ENCODE measurements at regions not wholly inside any gene's neighbourhood (a gene's known extent, or its start where the extent isn't known, plus 50 kb on each side); places are given as distances from the start of the nearest gene placed in this dataset.
"Not testable (repeated sequence)": the region's sequence is repeated elsewhere in the genome, so short reads cannot be mapped to it uniquely, and the experiment has no call there.

DNA sequence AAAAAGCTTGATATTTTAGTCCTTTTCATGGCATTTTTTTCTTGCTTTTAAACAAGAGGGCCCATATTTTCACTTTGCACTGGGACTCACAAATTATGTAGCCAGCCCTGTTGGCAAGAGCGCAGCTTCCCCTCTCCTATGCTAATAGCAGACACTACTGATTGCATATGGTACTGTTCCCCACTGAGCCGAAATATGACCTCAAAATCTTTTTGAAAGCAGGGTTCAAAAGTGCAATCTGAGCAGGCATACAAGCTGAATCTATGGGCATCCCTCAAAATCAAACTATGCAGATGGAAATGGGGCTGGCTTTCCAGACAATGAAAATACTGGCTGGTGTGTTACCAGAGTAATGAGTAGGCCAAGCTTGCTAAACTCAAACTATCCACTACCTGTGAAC lies 225.2 kb upstream of the SETMAR start:
- DNase-seq, result no peak

DNA sequence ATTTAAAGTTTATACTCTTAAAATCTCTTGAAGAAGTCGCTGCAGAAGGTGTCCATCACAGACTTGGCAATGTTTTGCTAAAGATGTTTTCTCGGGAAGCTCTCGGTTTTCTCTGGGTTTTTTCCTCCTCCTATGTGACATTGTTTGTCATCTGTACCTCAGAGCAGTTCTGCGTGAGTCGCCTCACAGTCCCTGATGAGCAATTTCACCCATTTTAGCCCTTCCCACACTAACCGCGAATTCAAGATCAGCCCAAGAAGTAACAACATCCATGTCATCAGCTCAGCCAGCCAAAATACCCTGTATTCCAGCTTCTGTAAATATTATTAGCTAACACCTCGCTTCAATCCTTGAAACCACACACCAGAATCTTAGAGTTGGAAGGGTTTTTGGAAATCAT lies 224.3 kb upstream of the SETMAR start:
- DNase-seq, result no peak

DNA sequence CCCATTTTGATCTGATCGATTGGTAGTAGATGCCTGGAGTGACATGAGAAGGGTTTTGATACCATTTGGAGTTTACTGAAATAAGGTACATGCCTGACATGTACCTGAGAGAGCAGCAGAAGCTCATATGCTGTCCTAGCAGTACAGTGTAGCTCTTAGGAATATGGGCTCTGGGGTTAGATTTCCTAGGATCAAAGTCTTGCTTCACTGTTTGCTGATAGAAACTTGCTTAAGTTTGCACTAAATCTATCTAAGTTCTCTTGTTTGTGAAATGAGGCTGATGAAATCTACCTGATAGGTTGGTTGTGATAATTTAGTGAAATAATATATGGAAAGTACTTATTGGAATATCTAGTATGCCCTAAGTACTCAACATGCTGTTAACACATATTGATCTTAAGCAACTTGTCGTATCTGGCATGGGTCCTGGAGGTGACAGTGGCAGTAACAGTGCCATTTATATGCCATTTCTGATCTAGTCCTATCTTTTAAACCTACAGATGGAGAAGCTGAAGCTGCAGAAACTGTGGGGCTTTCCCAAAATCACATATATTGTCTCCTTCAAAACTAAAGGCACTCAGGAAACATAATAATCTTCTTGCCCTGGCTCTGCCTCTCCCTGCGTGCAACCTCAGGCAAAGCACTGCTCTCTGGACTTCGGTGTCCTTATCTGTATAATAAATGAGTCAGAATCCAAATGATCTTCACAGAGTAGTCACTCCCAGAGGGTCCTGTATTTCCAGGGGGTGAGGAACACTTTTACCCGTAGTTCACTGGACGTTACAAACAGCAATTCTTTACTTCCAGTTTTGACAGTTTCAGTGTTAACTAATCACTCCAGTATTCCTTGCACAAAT lies 223.6 kb upstream of the SETMAR start:
- DNase-seq, result no peak

DNA sequence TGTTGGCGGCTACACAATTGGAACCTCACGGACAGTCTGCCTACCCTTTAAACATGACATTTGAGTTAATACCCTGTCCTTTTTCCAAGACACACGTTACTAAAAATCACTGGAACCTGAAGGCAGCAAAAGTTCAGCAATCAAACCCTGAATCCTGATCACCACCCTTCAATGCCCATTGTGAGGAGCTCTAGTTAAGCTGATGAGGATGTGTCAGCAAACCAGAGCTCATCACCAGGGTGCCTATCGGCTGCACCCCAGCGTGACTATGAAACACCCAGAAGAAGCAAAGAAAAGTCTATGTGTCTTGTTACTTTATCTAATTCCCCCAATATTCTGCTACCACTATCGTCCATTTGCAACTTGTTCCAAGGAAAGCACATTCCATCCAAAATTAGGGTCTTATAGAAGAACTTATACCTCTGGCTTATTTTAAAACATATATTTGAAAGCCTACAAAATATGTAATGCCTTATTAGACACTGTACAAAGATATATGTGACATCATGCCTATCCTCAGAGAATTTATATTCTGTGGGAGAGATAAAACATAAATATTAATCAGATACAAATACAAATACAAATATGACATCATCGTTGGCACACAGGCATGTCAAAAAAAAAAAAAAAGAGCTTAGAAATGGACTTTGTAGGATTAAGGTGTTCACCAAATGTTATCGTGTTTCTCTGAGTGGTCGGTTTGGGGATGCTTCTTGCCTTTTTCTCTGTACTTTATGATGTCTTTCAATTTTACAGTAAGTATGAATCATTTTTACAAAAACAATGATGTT lies 219.7 kb upstream of the SETMAR start:
- no peak for DNase-seq

DNA sequence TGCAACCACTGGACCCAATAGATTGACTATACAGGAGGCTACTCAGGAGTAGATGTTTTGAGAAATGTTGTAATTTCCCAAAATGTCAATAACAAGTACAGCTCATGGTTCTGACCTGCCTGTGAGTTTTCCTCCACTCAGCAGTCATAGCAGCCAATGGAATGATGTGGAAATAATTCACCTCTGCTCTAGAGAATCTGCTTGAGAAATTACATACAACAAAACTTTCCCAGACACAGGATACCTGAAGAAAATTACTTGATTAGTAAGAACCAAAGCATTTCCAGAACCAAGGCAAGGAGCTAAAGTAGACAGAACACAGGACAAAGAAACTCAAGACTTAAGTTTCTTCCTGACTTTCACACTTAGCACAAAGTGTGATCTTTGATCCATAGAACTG lies 218.9 kb upstream of the SETMAR start:
- no peak for DNase-seq

DNA sequence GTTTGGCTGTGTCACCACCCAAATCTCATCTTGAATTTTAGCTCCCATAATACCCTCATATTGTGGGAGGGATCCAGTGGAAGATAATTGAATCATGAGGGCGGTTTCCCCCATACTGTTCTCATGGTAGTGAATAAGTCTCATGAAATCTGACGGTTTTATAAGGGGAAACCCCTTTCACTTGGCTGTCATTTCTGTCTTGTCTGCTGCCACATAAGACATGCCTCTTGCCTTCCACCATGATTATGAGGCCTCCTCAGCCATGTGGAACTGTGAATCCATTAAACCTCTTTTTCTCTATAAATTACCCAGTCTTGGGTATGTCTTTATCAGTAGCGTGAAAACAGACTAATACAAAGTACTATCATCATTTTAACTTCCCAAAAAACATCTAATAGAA lies 216.5 kb upstream of the SETMAR start:
- DNase-seq, result not testable (repeated sequence)

DNA sequence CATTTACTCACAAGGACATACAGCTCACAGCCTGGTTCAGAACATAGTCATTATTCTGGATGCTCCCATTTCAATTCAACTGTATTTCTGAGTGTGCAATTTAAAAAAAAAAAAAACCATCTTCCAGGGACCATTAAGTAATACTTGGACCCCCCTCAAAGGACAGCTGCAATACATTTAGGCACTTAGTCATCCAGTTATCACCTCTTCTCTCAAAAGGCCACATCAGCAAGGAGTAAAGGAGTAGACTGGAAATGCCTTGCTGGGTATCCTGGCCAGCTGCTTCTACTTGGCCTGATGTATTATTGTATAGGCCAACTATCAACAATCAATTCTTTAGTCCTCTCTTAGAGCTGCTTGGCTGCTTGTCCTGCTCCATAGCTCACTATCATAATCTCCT lies 211.4 kb upstream of the SETMAR start:
- DNase-seq, result no peak

DNA sequence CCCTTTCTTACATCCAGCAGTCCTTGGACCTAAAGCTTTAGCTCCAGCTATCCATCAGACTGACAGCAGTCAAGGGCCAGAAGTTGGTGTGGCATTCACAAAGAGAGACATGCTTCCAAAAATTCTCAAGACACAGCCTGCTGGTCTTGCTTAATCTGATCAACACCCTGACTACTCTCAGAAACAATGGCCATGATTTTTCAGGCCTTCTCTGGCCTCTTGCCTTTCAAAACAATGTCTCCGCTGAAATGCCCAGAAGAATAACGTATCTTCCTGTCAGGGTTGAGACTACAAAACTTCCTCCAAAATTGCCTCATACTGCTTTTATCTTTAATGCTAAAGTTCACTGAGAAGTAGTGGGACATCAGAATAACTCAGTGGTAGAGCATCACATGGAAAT lies 205.4 kb upstream of the SETMAR start:
- DNase-seq, result no peak

DNA sequence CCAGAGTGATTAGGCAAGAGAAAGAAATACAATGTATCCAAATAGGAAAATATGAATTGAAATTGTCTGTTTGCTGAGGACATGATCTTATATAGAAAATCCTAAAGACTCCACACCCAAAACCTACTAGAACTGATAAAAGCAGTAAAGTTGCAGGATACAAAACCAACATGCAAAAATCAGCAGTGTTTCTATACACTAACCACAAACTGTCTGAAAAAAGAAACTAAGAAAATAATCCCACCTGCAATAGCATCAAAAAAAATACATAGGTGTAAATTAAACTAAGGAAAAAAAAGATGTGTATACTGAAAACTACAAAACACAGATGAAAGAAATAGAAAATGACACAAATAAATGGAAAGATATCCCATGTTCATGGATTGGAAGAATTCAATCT lies 203.6 kb upstream of the SETMAR start:
- DNase-seq, result no peak

DNA sequence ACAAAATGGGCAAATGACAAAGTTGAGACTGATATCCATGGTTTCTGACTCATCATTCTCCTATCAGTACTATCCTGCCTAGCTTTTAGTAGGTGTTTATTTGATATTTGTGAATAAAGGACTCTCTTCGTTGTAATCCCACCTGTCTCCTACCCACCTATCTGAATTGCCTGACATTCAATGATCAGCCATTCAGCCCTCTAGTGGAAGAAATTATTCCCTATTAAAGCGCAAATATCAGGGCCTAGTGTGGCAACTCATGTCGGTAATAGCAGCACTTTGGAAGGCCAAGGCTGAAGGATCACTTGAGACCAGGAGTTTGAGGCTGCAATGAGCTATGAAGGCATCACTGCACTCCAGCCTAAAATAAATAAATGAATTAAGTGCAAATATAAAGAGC lies 195.7 kb upstream of the SETMAR start:
- no peak for DNase-seq

DNA sequence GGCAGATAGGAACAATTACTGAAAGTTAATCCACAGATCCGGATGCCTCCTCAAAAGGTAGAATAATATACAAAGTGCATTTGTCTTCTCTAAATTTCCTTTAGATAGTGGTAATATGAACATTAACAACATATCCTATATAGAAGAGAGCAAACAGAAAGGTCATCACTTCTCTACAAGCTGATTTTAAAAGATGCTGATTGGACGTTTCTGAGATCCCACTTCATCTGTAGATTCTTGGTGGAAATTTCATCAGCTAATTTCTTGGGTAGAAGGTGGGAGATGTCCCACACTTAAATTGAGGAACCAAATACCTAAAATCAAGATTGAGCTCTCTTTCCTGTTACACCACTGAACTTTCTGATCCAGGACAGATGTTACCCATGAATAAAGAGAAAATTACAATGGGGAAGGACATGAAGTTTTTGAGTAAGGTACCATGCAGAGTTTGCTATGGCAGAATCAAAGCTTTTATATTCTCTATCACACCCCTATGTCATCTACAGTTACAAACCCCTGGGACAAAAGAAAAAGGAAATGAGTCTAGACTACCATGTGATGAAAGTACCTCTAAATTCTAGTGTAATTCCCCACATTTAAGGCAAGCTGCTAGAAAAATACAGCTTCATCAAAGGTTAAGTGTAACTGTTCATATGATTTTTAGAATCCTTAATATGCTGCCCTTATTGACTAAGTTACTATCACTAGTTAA lies 189.2 kb upstream of the SETMAR start:
- DNase-seq, result no peak

DNA sequence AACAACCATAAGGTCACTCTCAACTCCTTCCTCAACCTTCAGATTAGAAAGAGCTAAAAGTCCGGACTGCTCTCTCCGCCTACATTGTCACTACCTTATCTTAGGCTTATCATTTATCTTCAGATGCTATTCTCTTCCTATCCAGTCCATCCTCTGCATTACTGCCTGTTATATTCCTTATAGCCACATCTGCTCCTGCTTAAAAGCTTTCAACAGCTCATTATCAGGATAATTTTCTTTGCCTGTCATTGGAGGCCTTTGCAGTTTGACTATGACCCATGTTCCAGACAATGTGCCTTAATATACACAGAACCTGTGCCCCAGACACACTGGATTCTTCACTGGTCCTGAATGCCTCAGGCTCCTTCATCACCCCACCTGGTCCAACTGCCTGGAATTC lies 184.1 kb upstream of the SETMAR start:
- DNase-seq, result no peak

DNA sequence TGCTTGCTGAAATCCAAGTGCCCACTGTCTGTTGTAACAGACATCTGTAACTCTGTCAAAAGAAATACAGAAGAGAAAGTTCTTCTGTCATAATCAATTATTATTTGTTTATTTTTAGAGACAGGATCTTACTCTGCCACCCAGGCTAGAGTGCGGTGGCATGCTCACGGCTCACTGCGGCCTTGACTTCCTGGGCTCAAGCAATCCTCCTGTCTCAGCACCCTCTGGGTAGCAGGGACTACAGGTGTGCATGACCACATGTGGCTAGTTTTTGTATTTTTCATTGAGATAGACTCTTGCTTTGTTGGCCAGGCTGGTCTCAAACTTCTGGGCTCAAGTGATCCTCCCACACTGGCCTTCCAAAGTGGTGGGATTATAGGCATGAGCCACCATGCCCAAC lies 177.6 kb upstream of the SETMAR start:
- no peak for DNase-seq

DNA sequence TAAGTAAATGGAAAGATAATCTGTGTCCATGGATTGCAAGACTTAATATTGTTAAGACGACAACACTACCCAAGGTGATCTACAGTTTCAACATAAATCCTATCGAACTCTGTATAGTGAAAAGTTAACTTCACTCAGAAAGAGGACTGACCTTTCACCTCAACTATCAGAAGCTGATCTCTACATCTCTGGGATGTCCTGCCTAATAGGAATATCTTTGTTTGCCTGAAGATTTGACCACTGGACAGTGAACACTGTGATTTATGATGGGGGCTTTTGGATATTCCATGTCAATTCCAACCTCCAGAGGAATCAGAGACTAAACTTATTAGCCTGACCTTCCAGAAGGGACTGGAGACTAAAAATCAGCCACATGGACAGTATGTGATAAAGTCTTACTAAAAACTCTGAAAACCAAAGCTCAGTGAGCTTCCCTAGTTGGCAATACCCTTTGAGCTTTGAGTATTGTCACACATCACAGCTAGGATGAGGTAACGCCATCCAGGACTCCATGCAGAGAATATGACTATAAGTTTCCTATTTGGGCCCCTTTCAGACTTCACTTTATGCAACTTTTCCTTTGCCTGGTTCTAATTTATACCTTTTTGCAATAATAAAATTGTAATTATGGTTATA lies 164.9 kb upstream of the SETMAR start:
- DNase-seq, result no peak

DNA sequence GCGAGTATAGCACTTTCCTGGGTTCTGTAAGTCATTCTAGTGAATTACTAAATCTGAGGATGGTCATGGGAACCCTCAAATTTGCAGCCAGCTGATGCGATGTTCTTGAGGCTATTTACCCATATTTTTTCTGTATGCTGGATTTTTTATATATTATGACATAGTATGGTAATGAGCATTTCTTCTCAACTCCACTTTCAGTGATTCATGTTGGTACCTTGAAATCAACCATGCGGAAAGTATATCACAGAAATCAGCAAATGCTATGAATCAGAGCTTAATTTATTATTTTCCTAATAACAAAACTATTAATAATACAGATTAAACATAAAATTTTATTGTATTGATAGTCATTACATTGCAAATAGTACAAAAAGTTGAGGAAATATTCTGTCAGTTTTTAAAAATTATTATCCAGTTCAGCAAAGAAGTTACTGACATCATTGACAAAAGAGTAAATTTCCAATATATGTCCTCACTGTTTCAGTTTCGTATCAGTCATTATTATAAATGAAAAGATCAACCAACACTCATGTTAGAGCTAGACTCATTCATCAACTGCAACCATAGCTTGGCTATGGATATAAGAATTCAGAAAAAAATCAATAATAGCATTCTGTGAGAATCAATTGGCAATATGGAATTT lies 164.3 kb upstream of the SETMAR start:
- DNase-seq, result no peak

DNA sequence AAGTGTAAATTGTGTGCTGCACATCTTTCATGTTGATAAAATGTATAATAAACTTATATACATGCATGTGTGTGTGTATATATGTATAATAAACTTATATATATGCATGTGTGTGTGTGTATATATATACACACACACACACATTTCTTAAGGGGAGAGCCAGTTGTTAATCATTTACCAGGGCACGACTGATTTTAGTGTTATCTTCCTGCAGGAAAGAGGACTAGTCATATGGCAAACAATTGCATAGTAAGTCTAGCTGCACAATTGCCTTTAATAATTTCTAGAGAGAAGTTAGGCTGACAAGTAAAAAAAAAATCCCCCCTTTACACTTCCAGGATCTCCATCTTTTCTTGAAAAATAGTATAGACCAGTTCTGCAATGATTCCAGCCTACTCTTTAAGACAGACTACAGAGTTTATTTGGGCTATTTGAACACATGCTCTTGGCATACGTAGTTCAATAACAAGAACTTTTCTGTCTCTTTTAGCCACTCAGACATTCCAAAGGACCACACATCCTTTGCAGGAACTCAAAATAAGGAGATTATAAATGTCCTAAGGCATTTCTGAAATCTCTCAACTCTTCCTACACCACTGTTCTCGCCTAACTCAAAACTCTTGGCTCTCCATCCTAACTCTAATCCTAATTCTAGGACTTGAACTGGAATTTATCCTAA lies 163.6 kb upstream of the SETMAR start:
- no peak for DNase-seq

DNA sequence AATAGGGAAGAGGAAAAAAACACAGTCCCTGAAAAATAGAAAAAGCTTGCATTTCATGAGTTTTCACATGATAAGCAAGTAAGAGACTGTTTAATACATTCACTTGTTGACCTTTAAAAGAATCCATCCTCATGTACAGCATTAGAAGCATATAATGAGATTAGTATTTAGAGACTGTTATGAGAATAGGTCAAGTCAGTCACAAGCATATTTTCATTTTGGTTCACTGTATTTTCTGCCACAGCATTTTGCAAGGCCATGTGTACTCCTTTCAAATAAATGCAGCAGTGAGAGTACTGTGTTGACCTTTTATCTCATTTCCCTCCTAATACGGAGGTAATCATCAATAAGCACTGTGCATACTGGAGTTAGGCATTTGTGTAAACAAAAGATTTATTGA lies 162.2 kb upstream of the SETMAR start:
- no peak for DNase-seq

DNA sequence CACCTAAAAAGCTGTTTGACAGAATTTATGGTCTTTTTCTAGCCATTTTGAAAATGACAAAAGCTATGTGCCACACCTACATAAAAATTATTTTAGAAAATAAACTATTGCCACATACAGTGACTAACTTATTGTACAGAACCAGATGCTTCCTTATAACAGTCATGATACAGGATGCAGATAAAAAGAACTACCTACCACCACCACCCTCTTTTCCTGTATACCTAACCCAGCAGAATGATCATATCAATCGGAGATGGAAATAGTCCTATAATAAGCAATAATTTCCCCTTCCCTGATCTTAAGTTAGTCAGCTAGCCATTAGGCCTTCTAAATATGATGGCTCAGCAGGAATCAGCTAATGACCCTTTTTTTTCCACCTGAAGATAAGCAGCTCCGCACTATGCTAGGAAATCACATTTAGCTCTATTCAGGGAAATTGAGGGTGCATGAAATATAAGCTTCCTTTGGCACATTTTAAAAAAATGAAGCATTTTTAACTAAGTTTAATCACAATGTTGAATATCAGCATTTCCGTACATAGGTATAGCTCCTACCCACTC lies 155.5 kb upstream of the SETMAR start:
- no peak for DNase-seq

DNA sequence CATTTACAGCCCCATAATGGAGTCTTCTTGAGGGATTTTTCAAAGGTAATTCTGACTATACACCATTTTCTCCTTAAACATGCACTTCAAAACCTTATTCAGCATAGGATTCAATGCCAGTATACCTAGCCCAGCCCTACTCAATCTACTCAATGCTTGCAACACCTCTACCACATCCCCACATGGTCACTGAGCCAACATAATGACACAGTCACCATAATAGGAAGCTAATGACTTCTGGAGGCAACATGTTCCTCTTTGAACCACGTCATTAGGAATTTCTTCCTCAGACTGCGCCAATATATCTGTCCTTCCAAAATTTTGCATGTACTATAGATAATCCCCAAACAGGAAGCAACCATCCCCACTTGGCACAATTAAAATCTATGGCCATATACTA lies 153.9 kb upstream of the SETMAR start:
- no peak for DNase-seq

DNA sequence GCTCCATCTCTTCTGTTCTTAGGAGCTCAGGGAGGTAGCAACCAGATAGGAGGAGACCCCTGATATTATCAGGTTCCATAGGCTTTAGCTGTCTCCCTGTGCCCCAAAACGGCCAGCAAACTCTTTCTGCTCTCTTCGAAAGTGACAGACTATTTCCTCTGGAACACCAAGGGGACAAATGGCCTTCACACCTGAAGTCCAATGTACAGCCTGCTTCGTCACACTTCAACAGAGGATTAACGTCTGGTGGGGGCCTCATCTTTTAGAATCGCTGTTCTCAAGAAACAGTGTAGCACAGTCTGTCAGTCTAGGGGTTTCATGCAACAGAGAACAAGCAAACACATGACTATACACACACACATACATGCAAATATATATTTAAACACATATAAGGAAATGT lies 152.4 kb upstream of the SETMAR start:
- no peak for DNase-seq

DNA sequence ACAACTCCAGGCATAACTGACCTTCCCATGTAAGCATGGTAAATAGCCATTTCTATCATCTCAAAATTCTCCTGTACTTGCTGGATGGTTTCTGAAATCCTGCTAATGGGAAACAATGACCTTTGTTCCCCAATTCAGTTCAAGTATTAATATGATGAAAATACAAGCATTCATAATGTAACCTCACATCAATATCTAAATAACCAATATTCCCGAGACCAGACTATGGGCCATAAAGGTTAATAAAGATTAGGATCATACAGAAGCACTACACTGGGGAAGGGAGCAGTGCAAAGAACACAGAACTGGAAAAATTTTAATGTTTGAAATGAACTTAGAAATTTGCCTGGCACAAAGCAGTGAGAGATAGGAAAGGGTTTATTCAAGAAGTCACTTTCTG lies 151.3 kb upstream of the SETMAR start:
- no peak for DNase-seq

DNA sequence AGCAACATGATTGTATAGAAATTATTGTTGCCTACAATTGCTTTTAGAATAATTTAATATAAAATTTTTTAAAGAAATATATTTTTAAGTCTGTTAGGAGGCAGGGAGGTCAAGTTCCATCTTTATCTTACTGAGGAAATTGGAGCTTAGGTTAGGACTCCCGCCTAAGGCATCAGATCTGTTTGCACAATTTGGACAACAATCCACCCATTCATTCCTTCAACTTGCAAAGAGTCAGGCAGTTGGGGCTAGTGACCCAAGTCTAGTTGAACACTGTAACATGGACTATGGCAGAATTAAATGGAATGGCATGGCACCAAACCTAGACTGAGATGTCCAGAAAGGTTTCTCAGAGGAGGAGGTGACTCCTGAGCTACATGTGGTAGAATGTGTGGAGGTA lies 149.4 kb upstream of the SETMAR start:
- no peak for DNase-seq

Measured in CD4-positive, alpha-beta T cell treated with Interleukin-1 beta for 1 hour (primary cell).